Vagina (tissue), 2 donors: ENCODE measurements at regions not wholly inside any gene's neighbourhood (a gene's known extent, or its start where the extent isn't known, plus 50 kb on each side); places are given as distances from the start of the nearest gene placed in this dataset.

Source experiments
- CTCF ChIP-seq, 3 experiments: fragments of 450-650 bp in 2 of 3; fragments of 200-600 bp in 1 of 3; sonication (generic) in 1 of 3; IDR thresholded peaks; one replicate each; pipeline ENCODE4 v1.5.1; 2017 to 2019; ENCODE audit warnings: antibody characterized with exemption in 3 of 3, mild to moderate bottlenecking in 2 of 3, moderate library complexity in 2 of 3
- POLR2A ChIP-seq, 2 donors: fragments of 450-650 bp; IDR thresholded peaks; one replicate each; pipeline ENCODE4 v1.6.1; 2017; ENCODE audit warnings: antibody characterized with exemption in 2 of 2, mild to moderate bottlenecking in 2 of 2, moderate library complexity in 2 of 2

DNA sequence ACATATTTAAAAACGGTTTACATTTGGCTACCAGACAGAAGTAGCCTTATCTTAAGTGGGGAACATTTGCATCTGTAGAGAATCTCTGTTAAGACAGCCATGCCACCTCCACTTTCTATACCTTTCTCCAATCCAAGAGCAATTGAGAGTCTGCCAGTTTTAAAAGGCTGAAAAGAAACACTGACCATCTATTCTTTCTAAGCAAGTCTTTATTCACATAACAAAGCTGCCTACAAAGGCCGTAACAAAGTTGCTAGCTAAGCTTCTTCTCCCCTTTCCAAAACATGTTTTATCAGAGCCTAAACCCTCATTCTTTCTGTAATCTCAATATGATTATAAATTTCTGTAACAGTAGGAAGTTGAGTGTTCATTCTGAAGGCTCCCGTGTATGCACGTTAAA is 1078.3 kb downstream of the NCAM2 start:
- TF ChIP-seq CTCF (IDR thresholded peaks at IDR 0.05) = no peak
- TF ChIP-seq POLR2A (IDR thresholded peaks at IDR 0.05) = no peak
